GM12878 (cell line): ENCODE measurements at regions not wholly inside any gene's neighbourhood (a gene's known extent, or its start where the extent isn't known, plus 50 kb on each side); places are given as distances from the start of the nearest gene placed in this dataset.

Experiments used
- ATAC-seq: fragments of 200-7000 bp; cut with Tn5 transposase; 3 replicates; pipeline ENCODE4 v1.9.1; 2020; ENCODE audit warnings: mild to moderate bottlenecking, moderate library complexity
- BruUV-seq: library from RNA; stranded (reverse); fragments of 400-500 nt; replicated peaks from 2 replicates; lab custom pipeline; 2021; lab: Mats Ljungman, UMichigan
- CTCF ChIA-PET: fragments of 300-600 bp; sonication (Branson Sonifier 250); formaldehyde crosslinking; extraction: SDS; loops from one replicate; lab custom pipeline; 2021; ENCODE audit warnings: inconsistent platforms; lab: Yijun Ruan, JAX
- POLR2A ChIA-PET: fragments of 350-600 bp; formaldehyde crosslinking; extraction: SDS; loops from one replicate; lab custom pipeline; 2021; ENCODE audit warnings: inconsistent platforms; lab: Charles Lee
- RAD21 ChIA-PET: fragments of 300-600 bp; sonication (Branson Sonifier 250); formaldehyde crosslinking; loops from one replicate; lab custom pipeline; 2023; ENCODE audit warnings: antibody characterized with exemption; ENCODE audit not compliant: unreplicated experiment; lab: Charles Lee
- SMC1A ChIA-PET: fragments of 300-600 bp; sonication (Branson Sonifier 250); formaldehyde crosslinking; loops from one replicate; lab custom pipeline; 2023; ENCODE audit not compliant: unreplicated experiment, uncharacterized antibody; lab: Charles Lee
- DNase-seq: peaks from one replicate; pipeline ENCODE4 v3.0.0-alpha.2; 2011; ENCODE audit warnings: low read depth, low spot score
- FAIRE-seq: peaks from 3 replicates; lab custom pipeline; 2011; peaks lifted over from hg19 to GRCh38; lab: Jason Lieb, UNC
- H2AFZ ChIP-seq: 2 replicates; pipeline ENCODE4 v1.6.0; 2011; ENCODE audit warnings: low read depth, low read length, control low read depth; ENCODE audit not compliant: control insufficient read depth
- H3K27ac ChIP-seq: 2 replicates; pipeline ENCODE4 v1.5.1; 2011; ENCODE audit warnings: control low read depth; ENCODE audit not compliant: control insufficient read depth, insufficient read depth
- H3K27me3 ChIP-seq, 2 experiments: replicated peaks in 1 of 2; 2 replicates each; pipeline versions ENCODE4 v1.6.0 to v1.6.1; 2011; ENCODE audit warnings: low read length in 1 of 2; ENCODE audit not compliant: control insufficient read depth in 2 of 2, insufficient read depth in 2 of 2
- H3K36me3 ChIP-seq, 2 experiments: 2 replicates each; pipeline ENCODE4 v1.5.1; 2011; ENCODE audit warnings: low read length in 1 of 2; ENCODE audit not compliant: control insufficient read depth in 2 of 2, insufficient read depth in 2 of 2
- H3K4me1 ChIP-seq: 2 replicates; pipeline ENCODE4 v1.6.1; 2011; ENCODE audit warnings: mild to moderate bottlenecking, low read length, moderate library complexity, mixed read lengths; ENCODE audit not compliant: control insufficient read depth, insufficient read depth
- H3K4me2 ChIP-seq: 2 replicates; pipeline ENCODE4 v1.6.0; 2011; ENCODE audit warnings: control low read depth; ENCODE audit not compliant: control insufficient read depth, insufficient read depth
- H3K4me3 ChIP-seq: fragments of 200-600 bp; sonication (generic); 2 replicates; pipeline ENCODE4 v1.5.1; 2016
- H3K79me2 ChIP-seq: 2 replicates; pipeline ENCODE4 v1.6.0; 2011; ENCODE audit warnings: low read length; ENCODE audit not compliant: control insufficient read depth, insufficient read depth
- H3K9ac ChIP-seq: 2 replicates; pipeline ENCODE4 v1.8.0; 2011; ENCODE audit warnings: low read length, control low read depth, mixed read lengths; ENCODE audit not compliant: control insufficient read depth, insufficient read depth
- H3K9me3 ChIP-seq: replicated peaks from 3 replicates; pipeline ENCODE4 v1.5.1; 2011; ENCODE audit warnings: mild to moderate bottlenecking, low read length; ENCODE audit not compliant: control insufficient read depth, insufficient read depth
- H4K20me1 ChIP-seq: 2 replicates; pipeline ENCODE4 v1.6.0; 2011; ENCODE audit not compliant: control insufficient read depth, insufficient read depth
- BMI1 ChIP-seq: fragments of 450-650 bp; IDR thresholded peaks from 2 replicates; pipeline ENCODE4 v1.6.1; 2016; ENCODE audit warnings: mild to moderate bottlenecking, moderate library complexity, borderline replicate concordance
- CBFB ChIP-seq: IDR thresholded peaks from 2 replicates; pipeline ENCODE4 v1.6.1; 2016; ENCODE audit warnings: antibody characterized with exemption, low read depth
- CUX1 ChIP-seq: IDR thresholded peaks from 2 replicates; pipeline ENCODE4 v1.6.1; 2012; ENCODE audit warnings: improper control_type of control experiment, low read depth, low read length; ENCODE audit not compliant: insufficient replicate concordance
- E2F8 ChIP-seq: fragments of 450-650 bp; IDR thresholded peaks from 2 replicates; pipeline ENCODE4 v1.6.1; 2018; ENCODE audit warnings: mild to moderate bottlenecking, low read depth, moderate library complexity; ENCODE audit not compliant: partially characterized antibody
- ETV6 ChIP-seq, 2 experiments: fragments of 450-650 bp in 1 of 2; IDR thresholded peaks in 1 of 2; conservative IDR thresholded peaks in 1 of 2; 2 replicates each; pipeline ENCODE4 v1.6.1; 2014; ENCODE audit warnings: antibody characterized with exemption in 1 of 2, borderline replicate concordance in 1 of 2, low read depth in 1 of 2, mild to moderate bottlenecking in 1 of 2, moderate library complexity in 1 of 2
- NR2C2 ChIP-seq: IDR thresholded peaks from 2 replicates; pipeline ENCODE4 v1.6.1; 2011; ENCODE audit warnings: borderline replicate concordance, low read depth; ENCODE audit not compliant: control insufficient read depth, insufficient read length
- RAD51 ChIP-seq: fragments of 450-650 bp; IDR thresholded peaks from 2 replicates; pipeline ENCODE4 v1.6.1; 2016; ENCODE audit warnings: moderate library complexity, mild to moderate bottlenecking, inconsistent platforms
- USF2 ChIP-seq: IDR thresholded peaks from 2 replicates; pipeline ENCODE4 v1.6.1; 2011; ENCODE audit warnings: low read depth, low read length, improper control_type of control experiment, borderline replicate concordance
- WGBS: methylation state at CpG from one replicate; pipeline ENCODE4 v1.1.6; 2016; ENCODE audit warnings: low lambda C conversion rate; ENCODE audit not compliant: insufficient replicate concordance, insufficient coverage; ENCODE audit errors: missing lambda C conversion rate; 5-methylcytosine and 5-hydroxymethylcytosine counted together
- in situ Hi-C: fragments of 300-500 bp; cut with MboI; formaldehyde crosslinking; loops from 9 replicates; pipeline ENCODE4 v1.14.3; 2018; ENCODE audit warnings: mixed read lengths
- intact Hi-C: fragments of 100-400 bp; cut with micrococcal nuclease; formaldehyde crosslinking; loops from one replicate; pipeline ENCODE4 v1.14.2; 2022; ENCODE audit not compliant: unreplicated experiment
- TF ChIP-seq, protein P1 (sequence below), 3 experiments: IDR thresholded peaks in 2 of 3; conservative IDR thresholded peaks in 1 of 3; 2 replicates each; pipeline ENCODE4 v1.5.1; 2011; ENCODE audit warnings: low read depth in 3 of 3, low read length in 3 of 3, mild to moderate bottlenecking in 3 of 3, control low read depth in 2 of 3, moderate library complexity in 2 of 3, inconsistent platforms in 1 of 3, mixed read lengths in 1 of 3; ENCODE audit not compliant: control insufficient read depth in 2 of 3, insufficient read depth in 1 of 3; ENCODE audit errors: extremely low read depth in 1 of 3

DNA sequence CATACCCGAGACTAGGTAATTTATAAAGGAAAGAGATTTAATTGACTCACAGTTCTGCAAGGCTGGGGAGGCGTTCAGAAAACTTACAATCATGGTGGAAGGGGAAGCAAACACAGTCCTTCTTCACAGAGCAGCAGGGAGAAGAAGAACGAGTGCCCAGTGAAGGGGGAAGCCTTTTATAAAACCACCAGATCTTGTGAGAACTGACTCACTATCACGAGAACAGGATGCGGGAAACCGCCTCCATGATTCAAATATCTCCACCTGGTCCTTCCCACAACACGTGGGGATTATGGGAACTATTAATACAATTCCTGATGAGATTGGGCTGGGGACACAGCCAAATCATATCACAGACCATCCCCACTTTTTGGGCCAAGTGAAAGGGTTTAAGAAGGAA, 58.8 kb upstream of the CTXND1 start:
- ChIA-PET POLR2A (no interaction called here), SMC1A (no interaction called here), CTCF (no interaction called here), RAD21 (no interaction called here)
- no peaks in the 10 kb centered on the region for H4K20me1 ChIP-seq
- H3K4me3 ChIP-seq, result no peak overlapping the region
- H3K9me3 ChIP-seq, result no peaks in the 10 kb centered on the region
- H3K79me2 ChIP-seq, result no peaks in the 10 kb centered on the region
- no peaks in the 10 kb centered on the region for H3K36me3 ChIP-seq
- no peak overlapping the region for H3K4me2 ChIP-seq
- H3K9ac ChIP-seq, result no peak overlapping the region
- in situ Hi-C loops (no loop called here), intact Hi-C loops (no loop called here)
- BruUV-seq, result no TSS peak
- no peak for FAIRE-seq
- WGBS, result 36% methylated on average over 7 of the region's 7 CpGs
- no peaks in the 10 kb centered on the region for H3K27me3 ChIP-seq
- H3K27ac ChIP-seq, result no peak overlapping the region
- H2AFZ ChIP-seq, result no peak overlapping the region
- DNase-seq, result no peak
- no peak for ATAC-seq
- no peaks in the 10 kb centered on the region for H3K4me1 ChIP-seq
- no peak for TF ChIP-seq E2F8
- TF ChIP-seq, protein P1, sequence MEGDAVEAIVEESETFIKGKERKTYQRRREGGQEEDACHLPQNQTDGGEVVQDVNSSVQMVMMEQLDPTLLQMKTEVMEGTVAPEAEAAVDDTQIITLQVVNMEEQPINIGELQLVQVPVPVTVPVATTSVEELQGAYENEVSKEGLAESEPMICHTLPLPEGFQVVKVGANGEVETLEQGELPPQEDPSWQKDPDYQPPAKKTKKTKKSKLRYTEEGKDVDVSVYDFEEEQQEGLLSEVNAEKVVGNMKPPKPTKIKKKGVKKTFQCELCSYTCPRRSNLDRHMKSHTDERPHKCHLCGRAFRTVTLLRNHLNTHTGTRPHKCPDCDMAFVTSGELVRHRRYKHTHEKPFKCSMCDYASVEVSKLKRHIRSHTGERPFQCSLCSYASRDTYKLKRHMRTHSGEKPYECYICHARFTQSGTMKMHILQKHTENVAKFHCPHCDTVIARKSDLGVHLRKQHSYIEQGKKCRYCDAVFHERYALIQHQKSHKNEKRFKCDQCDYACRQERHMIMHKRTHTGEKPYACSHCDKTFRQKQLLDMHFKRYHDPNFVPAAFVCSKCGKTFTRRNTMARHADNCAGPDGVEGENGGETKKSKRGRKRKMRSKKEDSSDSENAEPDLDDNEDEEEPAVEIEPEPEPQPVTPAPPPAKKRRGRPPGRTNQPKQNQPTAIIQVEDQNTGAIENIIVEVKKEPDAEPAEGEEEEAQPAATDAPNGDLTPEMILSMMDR (IDR thresholded peaks at IDR 0.05 in 2 of 3, conservative IDR thresholded peaks at IDR 0.05 in 1 of 3; ENCODE audit: control insufficient read depth in 2 of 3, extremely low read depth in 1 of 3, insufficient read depth in 1 of 3, low read depth in 3 of 3, low read length in 3 of 3), result no peak
- no peak for TF ChIP-seq BMI1
- no peak for TF ChIP-seq RAD51
- TF ChIP-seq NR2C2, result no peak
- TF ChIP-seq ETV6 (conservative IDR thresholded peaks at IDR 0.05 in 1 of 2, IDR thresholded peaks at IDR 0.05 in 1 of 2; ENCODE audit: borderline replicate concordance in 1 of 2, low read depth in 1 of 2), result no peak
- no peak for TF ChIP-seq CBFB
- TF ChIP-seq USF2, result no peak
- TF ChIP-seq CUX1, result no peak
